ENCODE measurements at regions not wholly inside any gene's neighbourhood (a gene's known extent, or its start where the extent isn't known, plus 50 kb on each side); places are given as distances from the start of the nearest gene placed in this dataset.
"Not testable (repeated sequence)": the region's sequence is repeated elsewhere in the genome, so short reads cannot be mapped to it uniquely, and the experiment has no call there.

GRCh38 chr13:27327633-27328032 lies 57.0 kb downstream of the RASL11A start:
- no peak for DNase-seq

DNA sequence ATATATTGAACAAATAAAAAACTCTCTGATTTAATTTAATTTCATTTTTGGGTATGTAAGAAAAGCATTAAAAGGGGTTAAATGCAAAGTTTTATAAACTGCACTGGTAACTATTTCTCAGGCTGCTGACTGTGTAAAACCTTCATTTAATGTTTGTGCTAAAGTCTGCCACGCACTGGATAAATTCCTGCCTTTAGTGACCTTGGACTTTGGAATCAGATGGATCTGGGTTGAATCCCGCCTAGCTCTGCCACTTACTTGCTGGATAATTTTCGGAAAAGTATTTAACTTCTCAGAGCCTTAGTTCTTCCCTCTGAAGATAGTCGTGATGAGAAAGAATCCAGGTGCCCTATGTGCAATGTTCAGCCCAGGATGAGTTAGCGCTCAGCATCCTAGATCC lies 58.6 kb downstream of the RASL11A start:
- DNase-seq = no peak

DNA sequence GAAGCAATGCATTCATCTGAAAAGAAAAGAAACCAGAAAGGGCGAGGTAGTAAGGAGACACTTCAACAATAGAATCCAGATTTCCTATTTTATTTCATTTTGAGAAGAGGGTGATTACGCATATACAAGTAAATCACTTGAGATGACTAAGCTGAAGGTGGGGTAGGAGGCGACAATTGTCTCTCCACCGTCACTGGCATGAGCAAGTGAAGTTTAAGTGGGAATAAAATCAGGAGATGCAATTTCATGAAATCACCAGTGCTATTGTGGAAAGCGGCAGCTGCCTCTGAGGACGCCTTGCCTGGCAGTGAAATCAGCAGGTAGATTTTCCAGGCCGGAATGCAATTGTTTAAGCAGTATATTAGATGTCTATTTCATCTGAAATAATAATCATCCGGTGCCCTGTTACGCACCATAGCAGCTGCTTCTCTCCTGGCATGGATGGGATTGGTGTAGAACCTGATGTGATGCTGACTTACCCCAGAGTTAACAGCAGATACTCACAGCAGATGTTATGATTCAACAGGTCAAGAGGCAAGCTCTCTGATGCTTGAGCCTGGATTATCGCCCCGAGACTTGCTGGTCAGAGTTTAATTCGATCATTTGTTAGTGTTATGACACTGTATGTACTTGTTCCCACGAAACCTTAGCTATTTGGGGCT lies 64.3 kb downstream of the RASL11A start:
- no peak for DNase-seq

DNA sequence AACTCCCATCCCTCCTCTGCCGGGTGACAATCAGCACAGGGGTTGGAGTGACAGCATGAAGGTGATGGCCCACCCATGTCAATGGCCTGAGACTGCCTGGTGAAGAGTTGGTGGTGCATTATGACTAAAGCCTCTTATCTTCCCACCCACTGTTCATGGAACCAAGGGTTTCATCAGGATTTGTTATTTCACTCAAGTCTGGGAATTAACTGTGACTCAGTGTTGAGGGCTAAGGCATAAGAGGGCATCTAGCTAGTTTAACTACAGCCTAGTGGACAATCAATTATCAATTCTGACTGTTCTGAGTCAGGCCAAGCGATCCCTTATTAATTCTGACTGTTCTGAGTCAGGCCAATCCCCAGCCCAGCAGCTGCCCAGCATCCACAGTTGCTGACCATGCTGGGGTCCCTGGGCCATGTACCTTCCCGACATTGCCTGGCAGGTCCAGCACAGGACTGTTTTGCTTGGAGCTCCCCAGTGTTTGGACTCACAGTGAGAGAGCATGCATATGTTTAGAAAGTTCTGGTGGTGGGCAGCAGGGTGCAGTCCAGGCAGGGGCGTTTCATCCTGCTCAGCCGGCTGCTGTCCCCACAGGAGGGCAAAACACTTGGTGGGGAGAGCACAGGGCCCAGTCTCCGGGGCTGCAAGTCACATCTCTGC lies 65.5 kb downstream of the RASL11A start:
- no peak for DNase-seq

DNA sequence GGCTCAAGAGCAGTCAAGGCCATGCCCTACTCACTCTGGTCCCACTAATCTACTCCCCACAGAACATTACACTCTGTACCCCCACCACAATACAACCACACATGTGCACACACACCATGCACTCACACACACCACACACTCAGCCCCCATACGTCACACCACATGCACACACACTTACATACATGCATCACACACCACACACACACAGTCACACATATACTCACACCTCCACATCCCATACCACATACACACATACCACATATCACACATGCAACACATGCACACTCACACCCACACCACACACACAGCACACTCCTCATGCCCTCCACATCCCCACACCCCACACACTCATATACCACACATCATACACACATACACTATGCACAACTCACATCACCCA lies 67.6 kb downstream of the RASL11A start:
- no peak for DNase-seq

- DNase-seq = no peak
These were observed 68.2 kb downstream of the RASL11A start for GRCh38 chr13:27338816-27339215.

GRCh38 chr13:27339299-27339698 lies 68.7 kb downstream of the RASL11A start:
- DNase-seq = peak; percentile 34 to 64 (median 54)

- no peak for DNase-seq
These were observed 71.0 kb downstream of the RASL11A start for GRCh38 chr13:27341616-27342015.

GRCh38 chr13:27347211-27347772 lies 76.7 kb downstream of the RASL11A start:
- peak in 2 of 4 experiments; percentile 21 to 28 for DNase-seq

DNA sequence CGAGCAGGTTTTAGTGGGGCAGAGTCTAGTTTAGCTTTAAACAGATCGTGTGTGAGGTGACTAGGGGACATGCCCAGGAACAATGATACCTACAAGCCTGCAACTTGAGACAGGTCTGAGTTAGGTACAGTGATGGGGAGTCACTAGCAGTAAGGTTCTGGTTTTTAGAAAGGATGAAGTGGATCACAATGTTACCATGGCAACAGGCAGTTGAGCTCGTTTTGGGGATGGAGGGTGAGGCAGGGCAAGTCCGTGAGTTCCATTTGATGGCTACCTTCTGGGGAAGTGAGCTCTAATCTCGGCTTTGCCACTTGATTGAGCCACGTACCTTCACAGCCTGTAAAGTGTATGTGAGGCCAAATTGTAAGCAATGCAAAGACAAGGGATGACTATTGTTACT lies 76.0 kb upstream of the GTF3A start:
- no peak for DNase-seq

GRCh38 chr13:27349458-27349857 lies 75.0 kb upstream of the GTF3A start:
- peak in 1 of 4 experiments; percentile 38 for DNase-seq

- DNase-seq = not testable (repeated sequence)
These were observed 73.6 kb upstream of the GTF3A start for GRCh38 chr13:27350825-27351224.

- no peak for DNase-seq
These were observed 71.7 kb upstream of the GTF3A start for GRCh38 chr13:27352698-27353097.

GRCh38 chr13:27353166-27353583 lies 71.2 kb upstream of the GTF3A start:
- DNase-seq = no peak

DNA sequence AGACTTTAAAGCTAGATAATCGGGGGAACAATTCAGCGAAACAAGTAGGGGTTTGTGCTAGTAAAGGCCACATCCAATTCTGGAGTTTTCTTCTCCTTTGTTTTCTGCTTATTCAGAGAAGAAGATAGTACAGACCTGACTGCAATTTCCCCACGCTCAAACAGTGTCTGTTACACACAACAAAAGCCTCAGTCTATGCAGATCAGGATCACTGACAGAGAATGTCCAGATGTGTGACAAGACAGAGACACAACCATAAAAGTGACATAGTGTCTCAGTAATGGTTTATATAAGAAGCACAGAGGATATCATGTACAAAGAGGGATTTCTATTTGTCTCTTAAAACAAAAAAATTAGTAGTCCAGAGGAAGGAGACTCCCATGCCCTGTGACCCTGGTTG lies 70.7 kb upstream of the GTF3A start:
- no peak for DNase-seq

GRCh38 chr13:27354379-27354778 lies 70.0 kb upstream of the GTF3A start:
- DNase-seq = no peak

DNA sequence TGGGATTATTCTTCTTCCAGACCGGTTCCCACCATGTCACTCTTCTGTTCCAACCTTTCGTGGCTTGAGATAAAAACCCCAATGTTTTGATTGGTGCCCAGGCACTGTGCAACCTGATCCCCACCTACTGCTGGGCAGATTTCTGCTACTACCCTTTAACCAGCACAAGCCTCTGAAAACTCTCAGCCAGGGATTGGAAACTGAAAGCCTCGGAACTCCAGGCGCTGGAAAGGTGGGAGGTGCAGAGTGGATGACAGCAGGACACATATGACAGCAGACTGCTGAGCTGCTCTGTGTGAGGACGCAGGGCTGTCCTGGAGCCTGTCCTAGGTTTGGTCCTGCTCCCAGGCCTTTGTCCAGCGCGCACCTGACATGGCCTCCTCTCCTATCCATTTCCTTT lies 68.5 kb upstream of the GTF3A start:
- DNase-seq = no peak

DNA sequence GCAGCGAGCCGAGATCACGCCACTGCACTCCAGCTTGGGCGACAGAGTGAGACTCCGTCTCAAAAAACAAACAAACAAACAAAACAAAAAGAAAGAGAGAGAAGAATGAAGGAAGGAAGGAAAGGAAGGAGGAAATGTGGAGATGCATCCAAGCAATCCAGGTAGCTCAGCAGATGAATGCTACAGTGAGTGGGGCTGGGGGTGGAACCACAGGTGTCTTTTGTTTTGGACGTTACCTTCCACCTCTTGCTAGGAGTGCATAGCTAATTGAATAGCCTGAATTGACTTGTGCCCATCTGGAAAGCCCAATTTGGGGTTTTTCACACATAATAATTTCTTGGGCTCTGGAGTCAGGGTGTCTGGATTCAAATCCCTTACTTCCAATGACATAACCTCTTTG lies 66.0 kb upstream of the GTF3A start:
- DNase-seq = no peak

- DNase-seq = peak; percentile 72 to 82 (median 76)
These were observed 65.1 kb upstream of the GTF3A start for GRCh38 chr13:27359199-27359821.

DNA sequence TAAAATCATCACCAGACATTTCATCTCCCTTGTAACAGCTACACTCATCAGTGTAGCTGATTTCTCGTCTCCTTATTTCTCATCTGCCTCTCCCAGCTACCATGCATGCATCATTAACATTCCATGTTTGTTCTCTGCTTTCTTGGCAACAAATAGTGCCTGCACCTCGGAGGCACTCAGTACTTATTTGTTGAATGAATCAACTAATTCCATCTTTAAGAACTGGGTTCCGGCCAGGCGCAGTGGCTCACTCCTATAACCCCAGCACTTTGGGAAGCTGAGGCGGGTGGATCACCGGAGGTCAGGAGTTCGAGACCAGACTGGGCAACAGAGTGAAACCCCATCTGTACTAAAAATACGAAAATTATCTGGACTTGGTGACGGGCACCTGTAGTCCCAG lies 63.9 kb upstream of the GTF3A start:
- no peak for DNase-seq

DNA sequence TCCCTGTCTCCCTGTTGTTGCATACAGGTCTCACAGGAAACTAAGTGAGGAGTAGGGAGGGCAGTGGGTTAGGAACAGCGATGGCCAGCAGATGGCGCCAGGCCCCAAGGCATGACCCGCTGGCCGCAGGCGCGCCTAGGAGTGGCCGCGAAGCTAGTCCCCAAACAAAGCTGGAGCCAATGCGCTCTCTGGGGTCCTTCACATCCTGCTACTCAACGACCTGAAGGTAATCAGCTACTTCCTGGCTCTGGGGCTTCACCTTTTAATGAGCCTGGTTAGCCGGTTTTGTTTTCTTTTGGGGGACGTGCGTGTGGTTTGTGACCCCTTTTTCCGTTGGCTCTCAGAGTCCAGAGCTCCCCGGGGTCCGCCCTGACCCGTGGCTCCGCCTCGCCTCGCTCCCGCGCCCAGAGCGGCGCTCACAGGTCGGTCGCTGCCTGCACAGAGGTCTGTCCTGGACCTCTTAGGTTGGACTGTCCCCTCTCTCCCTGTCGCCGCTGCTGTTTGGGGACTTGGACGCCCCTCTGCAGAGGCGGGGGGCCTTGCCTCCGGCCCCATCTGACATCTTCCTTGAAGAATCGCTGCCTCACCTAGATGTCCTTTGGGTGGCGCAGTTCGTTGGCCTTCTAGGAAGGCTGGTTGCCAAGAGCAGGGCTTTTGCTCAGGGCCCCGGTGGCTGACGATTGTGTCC lies 62.2 kb upstream of the GTF3A start:
- peak; percentile 83 to 93 (median 90) for DNase-seq

- DNase-seq = not testable (repeated sequence)
These were observed 60.8 kb upstream of the GTF3A start for GRCh38 chr13:27363637-27364036.

DNA sequence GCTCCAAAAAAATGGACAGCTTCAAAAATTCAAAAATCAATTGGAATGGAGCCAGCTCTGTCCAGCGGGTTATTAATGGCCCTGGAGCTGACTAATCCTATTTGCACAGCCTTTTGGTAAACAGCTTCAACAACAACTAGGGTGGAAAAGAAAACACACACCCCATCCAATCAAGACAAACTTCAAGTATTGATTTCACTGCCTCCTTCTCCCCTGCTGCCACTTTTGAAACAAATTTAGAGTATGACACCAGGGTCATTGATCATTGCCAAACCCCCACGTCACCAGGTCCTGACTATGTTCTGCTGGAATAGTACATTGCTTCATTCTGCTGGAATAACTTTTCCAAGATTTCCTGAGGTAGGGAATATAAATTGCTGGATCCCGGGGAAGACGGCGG lies 56.8 kb upstream of the GTF3A start:
- no peak for DNase-seq
